Hepatocyte (in vitro differentiated cells): ENCODE measurements at regions not wholly inside any gene's neighbourhood (a gene's known extent, or its start where the extent isn't known, plus 50 kb on each side); places are given as distances from the start of the nearest gene placed in this dataset.

ENCODE experiments used
- DNase-seq: peaks from one replicate; pipeline ENCODE4 v3.0.0-alpha.2; 2016; ENCODE audit warnings: low spot score
- H2AFZ ChIP-seq: fragments of 200-600 bp; sonication (generic); 2 replicates; pipeline ENCODE4 v1.6.0; 2016; ENCODE audit warnings: antibody characterized with exemption, mild to moderate bottlenecking
- H3K27ac ChIP-seq: fragments of 200-600 bp; sonication (generic); 2 replicates; pipeline ENCODE4 v1.5.1; 2016; ENCODE audit warnings: mild to moderate bottlenecking
- H3K27me3 ChIP-seq: fragments of 200-600 bp; sonication (generic); 2 replicates; pipeline ENCODE4 v1.6.1; 2016
- H3K36me3 ChIP-seq: fragments of 200-600 bp; sonication (generic); replicated peaks from 2 replicates; pipeline ENCODE4 v1.5.1; 2016; ENCODE audit warnings: low read depth; ENCODE audit not compliant: insufficient read depth
- H3K4me1 ChIP-seq: fragments of 200-600 bp; sonication (generic); 2 replicates; pipeline ENCODE4 v1.5.1; 2016; ENCODE audit warnings: mild to moderate bottlenecking, moderate library complexity; ENCODE audit not compliant: insufficient read depth
- H3K4me2 ChIP-seq: fragments of 200-600 bp; sonication (generic); 2 replicates; pipeline ENCODE4 v1.6.0; 2016
- H3K4me3 ChIP-seq: fragments of 200-600 bp; sonication (generic); 2 replicates; pipeline ENCODE4 v1.5.1; 2016; ENCODE audit warnings: mild to moderate bottlenecking
- H3K79me2 ChIP-seq: fragments of 200-600 bp; sonication (generic); 2 replicates; pipeline ENCODE4 v1.6.0; 2017; ENCODE audit warnings: mild to moderate bottlenecking
- H3K9me2 ChIP-seq: fragments of 200-600 bp; sonication (generic); replicated peaks from 2 replicates; pipeline ENCODE4 v1.6.0; 2017; ENCODE audit warnings: mild to moderate bottlenecking; ENCODE audit not compliant: insufficient read depth
- H3K9me3 ChIP-seq: fragments of 200-600 bp; sonication (generic); 2 replicates; pipeline ENCODE4 v1.5.1; 2016; ENCODE audit warnings: low read depth, mild to moderate bottlenecking
- H4K20me1 ChIP-seq: fragments of 200-600 bp; sonication (generic); 2 replicates; pipeline ENCODE4 v1.6.0; 2016; ENCODE audit warnings: mild to moderate bottlenecking; ENCODE audit not compliant: insufficient read depth, poor library complexity, severe bottlenecking
- EZH2 ChIP-seq: fragments of 200-600 bp; sonication (generic); IDR thresholded peaks from 2 replicates; pipeline ENCODE4 v1.6.1; 2016; ENCODE audit warnings: antibody characterized with exemption, mild to moderate bottlenecking, borderline replicate concordance
- EZH2phosphoT487 ChIP-seq: fragments of 200-600 bp; sonication (generic); IDR thresholded peaks from one replicate; pipeline ENCODE4 v1.6.1; 2018; ENCODE audit warnings: antibody characterized with exemption, mild to moderate bottlenecking, low read depth, moderate library complexity; ENCODE audit not compliant: unreplicated experiment, severe bottlenecking
- WGBS: methylation state at CpG from one replicate; pipeline ENCODE4 v1.1.6; 2016; ENCODE audit warnings: low lambda C conversion rate; ENCODE audit errors: missing lambda C conversion rate; 5-methylcytosine and 5-hydroxymethylcytosine counted together
- TF ChIP-seq, protein P1 (sequence below): fragments of 200-600 bp; sonication (generic); IDR thresholded peaks from 2 replicates; pipeline ENCODE4 v1.5.1; 2016; ENCODE audit warnings: antibody characterized with exemption, mild to moderate bottlenecking; ENCODE audit not compliant: poor library complexity

DNA sequence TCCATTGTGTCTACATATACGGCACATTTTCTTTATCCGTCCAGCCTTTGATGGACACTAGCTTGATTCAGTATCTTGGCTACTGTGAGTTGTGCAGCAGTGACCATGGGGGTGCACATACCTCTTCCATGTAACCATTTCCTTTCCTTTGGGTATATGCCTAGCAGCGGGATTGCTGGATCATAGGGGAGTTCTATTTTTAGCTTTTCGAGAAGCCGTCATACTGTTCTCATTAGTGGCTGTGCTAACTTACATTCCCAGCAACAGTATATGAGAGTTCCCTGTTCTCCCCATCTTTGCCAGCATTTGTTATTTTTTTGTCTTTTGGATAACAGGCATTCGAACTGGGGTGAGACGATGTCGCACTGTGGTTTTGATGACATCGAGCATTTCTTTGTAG is 395.0 kb downstream of the SMOC2 start:
- H4K20me1 ChIP-seq: no peaks in the 10 kb centered on the region
- no peak for DNase-seq
- no peak overlapping the region for H3K4me3 ChIP-seq
- H3K27me3 ChIP-seq: no peaks in the 10 kb centered on the region
- no peaks in the 10 kb centered on the region for H3K9me2 ChIP-seq
- H3K9me3 ChIP-seq: no peaks in the 10 kb centered on the region
- no peaks in the 10 kb centered on the region for H3K36me3 ChIP-seq
- no peak overlapping the region for H3K4me2 ChIP-seq
- H3K79me2 ChIP-seq: no peaks in the 10 kb centered on the region
- peaks cover 20% of the 10 kb centered on the region for H3K4me1 ChIP-seq
- H3K27ac ChIP-seq: no peak overlapping the region
- no peak for TF ChIP-seq EZH2phosphoT487
- no peak for TF ChIP-seq EZH2
- TF ChIP-seq, protein P1, sequence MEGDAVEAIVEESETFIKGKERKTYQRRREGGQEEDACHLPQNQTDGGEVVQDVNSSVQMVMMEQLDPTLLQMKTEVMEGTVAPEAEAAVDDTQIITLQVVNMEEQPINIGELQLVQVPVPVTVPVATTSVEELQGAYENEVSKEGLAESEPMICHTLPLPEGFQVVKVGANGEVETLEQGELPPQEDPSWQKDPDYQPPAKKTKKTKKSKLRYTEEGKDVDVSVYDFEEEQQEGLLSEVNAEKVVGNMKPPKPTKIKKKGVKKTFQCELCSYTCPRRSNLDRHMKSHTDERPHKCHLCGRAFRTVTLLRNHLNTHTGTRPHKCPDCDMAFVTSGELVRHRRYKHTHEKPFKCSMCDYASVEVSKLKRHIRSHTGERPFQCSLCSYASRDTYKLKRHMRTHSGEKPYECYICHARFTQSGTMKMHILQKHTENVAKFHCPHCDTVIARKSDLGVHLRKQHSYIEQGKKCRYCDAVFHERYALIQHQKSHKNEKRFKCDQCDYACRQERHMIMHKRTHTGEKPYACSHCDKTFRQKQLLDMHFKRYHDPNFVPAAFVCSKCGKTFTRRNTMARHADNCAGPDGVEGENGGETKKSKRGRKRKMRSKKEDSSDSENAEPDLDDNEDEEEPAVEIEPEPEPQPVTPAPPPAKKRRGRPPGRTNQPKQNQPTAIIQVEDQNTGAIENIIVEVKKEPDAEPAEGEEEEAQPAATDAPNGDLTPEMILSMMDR: no peak
- WGBS: 93% methylated on average over 9 of the region's 9 CpGs
- H2AFZ ChIP-seq: no peak overlapping the region

DNA sequence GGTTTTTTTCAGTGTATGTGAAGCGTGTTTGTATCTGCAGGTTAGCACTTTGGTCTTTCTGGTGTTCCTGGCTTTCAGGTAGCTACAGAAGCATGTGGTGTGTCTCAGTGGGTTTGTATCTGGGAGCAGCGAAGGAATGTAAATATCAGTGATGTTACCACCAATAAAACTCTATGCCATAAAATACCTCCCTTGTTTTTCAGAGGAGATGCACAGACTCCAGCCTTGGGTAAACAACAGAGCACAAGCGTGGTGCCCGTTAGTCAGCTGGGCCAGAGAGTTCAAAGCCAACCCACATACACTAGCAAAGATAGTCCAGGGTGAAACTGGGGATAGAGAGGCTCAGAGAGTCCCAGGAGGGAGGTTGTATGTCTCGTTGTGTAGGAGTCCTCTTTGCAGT is 393.8 kb downstream of the SMOC2 start:
- Histone ChIP-seq H3K79me2 (no peaks in the 10 kb centered on the region), H3K27ac (peak overlapping the region; percentile 13), H2AFZ (no peak overlapping the region), H3K4me3 (no peak overlapping the region), H3K27me3 (no peaks in the 10 kb centered on the region), H4K20me1 (no peaks in the 10 kb centered on the region), H3K4me2 (peak overlapping the region; percentile 0), H3K4me1 (peaks cover 20% of the 10 kb centered on the region), H3K36me3 (no peaks in the 10 kb centered on the region), H3K9me3 (no peaks in the 10 kb centered on the region), H3K9me2 (no peaks in the 10 kb centered on the region)
- TF ChIP-seq EZH2phosphoT487 (no peak), EZH2 (no peak)
- TF ChIP-seq, protein P1: no peak
- WGBS: 30% methylated on average over 5 of the region's 5 CpGs
- DNase-seq: peak; percentile 60

DNA sequence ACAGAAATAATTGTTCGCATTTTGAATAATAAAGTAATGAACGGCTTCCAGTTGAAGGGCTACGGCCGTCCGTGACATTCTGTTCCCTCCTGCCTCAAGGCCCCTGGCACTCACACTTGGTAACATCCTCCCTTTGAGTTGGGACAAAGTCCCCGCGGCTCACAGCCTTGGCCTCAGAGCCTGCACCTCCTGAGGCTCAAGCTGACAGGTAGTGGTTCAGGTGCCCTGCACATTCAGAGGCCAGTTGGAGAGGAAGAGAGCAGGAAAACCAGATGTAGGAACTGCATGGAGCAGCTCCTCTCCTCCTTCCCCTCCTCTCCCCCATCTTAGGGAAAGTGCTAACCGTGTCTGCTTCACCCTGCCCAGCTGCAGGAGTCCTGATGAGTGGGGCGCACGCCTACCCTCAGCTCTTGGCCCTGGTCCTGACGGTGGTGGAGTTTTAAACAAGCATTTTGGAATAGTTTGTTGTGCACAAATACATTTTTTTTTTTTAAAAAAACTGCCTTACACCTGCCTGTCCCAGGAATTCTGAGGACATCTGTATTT is 393.1 kb downstream of the SMOC2 start:
- Histone ChIP-seq H3K79me2 (no peaks in the 10 kb centered on the region), H3K4me2 (peak overlapping the region; percentile 0), H3K27me3 (no peaks in the 10 kb centered on the region), H3K4me1 (peaks cover 20% of the 10 kb centered on the region), H3K27ac (peak overlapping the region; percentile 13), H3K36me3 (no peaks in the 10 kb centered on the region), H3K9me2 (no peaks in the 10 kb centered on the region), H3K9me3 (no peaks in the 10 kb centered on the region), H4K20me1 (no peaks in the 10 kb centered on the region), H3K4me3 (no peak overlapping the region), H2AFZ (no peak overlapping the region)
- 61% methylated on average over 11 of the region's 11 CpGs for WGBS
- DNase-seq: no peak
- TF ChIP-seq EZH2 (no peak), EZH2phosphoT487 (no peak)
- TF ChIP-seq, protein P1: no peak
